ENCODE measurements at regions not wholly inside any gene's neighbourhood (a gene's known extent, or its start where the extent isn't known, plus 50 kb on each side); places are given as distances from the start of the nearest gene placed in this dataset.
A peak's percentile ranks its signal among the peaks of the same experiment; 100 is the strongest.

DNA sequence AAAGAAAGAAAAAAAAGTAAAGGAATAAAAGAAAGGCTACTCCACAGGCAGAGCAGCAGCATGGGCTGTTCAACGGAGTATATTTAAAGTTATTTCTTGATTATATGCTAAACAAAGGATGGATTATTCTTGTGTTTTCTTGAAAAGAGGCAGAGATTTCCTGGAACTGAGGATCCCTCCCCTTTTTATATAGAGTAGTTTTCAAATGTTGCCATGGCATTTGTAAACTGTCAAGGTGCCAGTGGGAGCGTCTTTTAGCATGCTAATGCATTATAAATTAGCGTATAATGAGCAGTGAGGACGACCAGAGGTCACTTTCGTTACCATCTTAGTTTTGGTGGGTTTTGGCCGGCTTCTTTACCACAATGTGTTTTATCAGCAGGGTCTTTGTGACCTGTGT is 383.0 kb downstream of the PCNX1 start:
- DNase-seq: no peak

DNA sequence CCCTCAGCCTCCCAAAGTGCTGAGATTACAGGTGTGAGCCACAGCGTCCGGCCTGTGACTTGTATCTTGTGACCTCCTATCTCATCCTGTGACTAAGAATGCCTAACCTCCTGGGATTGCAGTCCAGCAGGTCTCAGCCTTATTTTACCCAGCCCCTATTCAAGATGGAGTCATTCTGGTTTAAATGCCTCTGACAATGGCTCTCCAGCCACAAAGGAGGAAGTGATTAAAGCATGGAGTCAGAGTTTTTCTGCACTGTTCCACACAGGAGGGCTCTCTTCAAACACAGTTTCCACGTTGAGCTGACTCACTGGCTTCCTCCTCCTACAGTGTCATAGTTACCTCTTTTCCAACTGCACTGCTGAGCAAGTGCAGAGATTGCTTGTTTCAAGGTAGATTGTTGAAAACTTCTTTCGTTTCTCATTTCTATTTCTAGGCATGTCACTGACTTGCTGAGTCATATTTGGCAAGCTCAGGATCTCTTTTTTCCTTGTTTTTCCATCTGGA is 383.8 kb downstream of the PCNX1 start:
- DNase-seq: no peak

DNA sequence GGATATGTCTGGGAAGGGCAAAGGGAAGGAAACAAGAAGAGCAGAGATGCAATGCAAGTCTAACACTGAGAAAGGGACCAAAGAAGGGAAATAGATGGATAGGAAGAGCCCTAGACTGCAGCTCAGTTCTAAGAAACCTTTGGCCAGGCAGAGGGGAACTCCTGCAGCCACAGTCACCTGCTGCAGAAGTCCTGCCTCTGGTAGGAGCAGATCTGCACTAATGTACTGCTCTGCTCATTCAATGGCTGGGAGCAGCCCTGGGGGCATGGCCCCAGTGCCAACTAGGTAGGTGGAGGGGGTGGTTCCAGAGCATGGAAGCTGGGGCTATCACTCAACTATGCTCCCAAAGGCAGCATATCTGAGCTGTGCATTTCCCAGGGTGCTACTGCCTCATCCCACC is 388.9 kb downstream of the PCNX1 start:
- DNase-seq: no peak

DNA sequence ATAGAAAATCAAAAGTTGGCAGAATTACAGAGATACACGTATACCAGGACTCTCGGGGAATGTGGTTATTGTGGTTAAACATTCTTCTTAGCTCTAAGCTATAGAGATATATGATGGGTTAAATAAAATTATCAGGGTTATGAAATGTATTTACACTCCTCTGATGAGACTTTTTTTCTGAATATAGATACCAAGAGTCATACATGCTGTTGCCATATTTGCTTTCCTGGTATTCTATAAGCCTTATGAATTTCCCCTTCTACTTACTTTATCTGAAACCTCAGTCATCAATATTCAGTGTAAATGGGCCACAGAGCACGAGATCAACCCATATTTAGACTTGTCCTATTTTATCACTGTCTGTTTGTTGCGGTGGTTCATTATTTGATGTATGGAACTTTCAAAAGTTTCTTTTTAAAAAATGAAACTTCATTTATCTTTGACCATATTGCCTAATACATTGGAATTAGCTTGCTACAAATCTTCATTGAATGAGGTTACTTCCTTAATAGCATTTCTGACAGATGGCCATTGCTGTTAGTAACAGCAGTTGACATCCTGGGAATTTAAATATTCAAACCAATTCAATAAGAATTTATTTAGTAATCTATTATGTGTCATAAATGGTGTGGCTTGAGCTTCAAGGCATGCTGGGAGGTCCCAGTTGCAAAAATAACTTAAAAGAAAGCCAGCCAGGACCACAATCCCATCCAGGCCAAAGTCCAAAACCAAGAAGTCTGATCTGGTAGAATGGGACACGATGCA is 393.5 kb downstream of the PCNX1 start:
- DNase-seq: no peak

DNA sequence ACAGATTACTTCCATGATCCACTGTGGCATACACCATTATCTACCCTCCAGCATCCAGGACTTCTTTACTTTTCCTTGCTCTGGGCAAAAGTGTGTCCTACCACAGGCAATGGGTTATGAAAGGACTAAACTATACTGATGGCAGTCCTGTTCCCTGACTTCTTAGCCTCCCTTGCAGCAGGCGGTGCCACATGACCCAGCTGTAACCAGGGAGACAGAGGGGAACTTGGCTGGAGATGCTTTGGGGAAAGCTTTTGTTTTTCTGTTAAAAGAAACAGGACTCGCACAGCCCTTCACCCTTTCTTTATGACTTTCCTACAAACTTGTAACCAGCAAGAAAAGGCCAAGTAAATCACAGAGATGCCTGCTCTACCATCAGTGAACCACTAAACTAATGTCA is 394.4 kb downstream of the PCNX1 start:
- DNase-seq: no peak

DNA sequence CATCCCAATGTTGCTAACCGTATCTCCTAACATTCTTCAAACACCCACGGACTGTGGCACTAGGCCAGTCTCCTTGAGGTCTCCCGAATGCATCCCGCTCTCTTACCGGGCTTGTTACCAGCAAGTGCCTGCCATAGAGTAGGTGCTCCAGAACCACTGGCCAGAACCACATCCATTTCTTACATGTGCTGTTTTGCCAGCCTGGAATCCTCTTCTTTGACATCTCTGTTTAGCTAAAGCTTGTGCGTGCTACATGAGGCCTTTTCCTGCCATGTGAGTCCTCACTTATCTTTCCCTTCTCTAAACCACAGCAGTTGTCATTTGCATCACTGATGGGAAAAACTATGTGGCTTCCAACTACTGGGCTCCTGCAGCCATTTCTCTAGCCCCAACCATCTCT is 397.4 kb downstream of the PCNX1 start:
- no peak for DNase-seq

DNA sequence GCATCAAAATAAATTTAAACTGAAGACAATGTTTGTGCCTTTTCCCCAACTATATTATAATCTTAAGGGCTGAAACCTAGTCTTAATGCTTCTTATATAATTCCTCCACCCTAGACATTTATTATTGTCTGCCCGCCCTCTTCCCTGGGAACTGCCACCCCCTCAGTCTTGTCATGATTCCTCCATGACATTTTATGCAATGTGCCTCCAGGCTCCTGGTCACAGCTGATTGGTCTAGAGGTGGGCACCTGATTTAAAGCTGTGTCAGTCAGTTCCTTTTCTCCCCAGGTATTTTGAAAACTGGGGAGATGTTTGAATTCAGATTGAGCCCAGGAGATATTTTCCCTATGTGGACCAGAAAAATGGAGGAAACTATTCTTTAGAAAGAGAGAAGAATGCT is 401.4 kb downstream of the PCNX1 start:
- DNase-seq: no peak

DNA sequence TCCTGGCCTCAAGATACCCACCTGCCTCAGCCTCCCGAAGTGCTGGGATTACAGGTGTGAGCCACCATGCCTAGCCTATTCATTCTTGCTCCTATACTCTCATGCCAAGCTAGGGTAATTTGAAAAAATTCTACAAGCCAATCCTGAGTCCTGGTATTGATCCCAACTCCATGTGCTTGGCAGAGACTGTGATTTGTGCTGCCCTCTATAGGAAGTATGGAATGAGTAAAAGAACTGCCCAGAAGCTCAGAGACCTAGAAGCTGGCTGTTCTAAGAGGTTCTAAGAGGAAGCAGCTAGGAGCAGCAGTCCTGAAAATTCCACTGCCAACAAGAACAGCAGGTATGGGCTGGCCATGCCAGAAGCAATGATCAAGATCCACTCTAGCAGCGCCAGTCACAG is 402.5 kb downstream of the PCNX1 start:
- no peak for DNase-seq

DNA sequence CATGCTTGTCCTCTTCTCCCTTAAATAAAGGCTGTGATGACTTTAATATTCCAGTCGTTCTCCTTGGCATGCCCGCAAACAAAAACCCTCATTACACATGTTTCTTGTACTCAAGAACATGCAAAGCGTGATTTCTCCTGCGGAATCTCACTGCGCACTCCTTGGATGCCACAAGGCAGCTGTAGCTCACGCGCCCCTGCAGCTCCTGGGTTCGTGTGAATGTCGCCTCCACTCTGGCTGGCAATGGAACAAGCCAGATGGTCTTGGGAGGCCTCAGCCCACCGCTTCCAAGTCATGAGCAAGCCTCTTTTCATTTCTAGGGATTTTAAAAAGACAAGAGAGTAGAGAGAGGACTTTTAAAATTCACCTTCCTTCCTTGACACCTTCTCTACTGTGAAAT is 403.8 kb downstream of the PCNX1 start:
- DNase-seq: no peak

DNA sequence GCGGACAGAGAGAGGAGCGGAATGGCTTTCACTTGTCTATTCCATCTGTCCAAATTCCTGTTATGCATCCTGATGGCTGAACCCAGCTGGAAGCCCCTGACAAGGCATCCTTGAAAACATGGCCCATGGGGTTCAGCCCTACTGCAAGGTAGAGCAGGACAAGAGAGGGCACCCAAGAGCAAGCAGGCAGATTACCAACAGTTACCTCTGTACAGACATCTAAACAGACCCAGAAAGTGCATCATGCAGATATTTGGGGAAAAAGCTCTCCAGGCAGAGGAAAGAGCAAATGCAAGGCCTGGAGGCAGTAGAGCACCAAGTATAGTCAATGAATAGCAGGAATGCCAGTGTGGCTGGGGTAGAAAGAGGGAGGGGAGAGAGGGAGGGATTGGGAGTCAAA is 407.5 kb downstream of the PCNX1 start:
- no peak for DNase-seq

DNA sequence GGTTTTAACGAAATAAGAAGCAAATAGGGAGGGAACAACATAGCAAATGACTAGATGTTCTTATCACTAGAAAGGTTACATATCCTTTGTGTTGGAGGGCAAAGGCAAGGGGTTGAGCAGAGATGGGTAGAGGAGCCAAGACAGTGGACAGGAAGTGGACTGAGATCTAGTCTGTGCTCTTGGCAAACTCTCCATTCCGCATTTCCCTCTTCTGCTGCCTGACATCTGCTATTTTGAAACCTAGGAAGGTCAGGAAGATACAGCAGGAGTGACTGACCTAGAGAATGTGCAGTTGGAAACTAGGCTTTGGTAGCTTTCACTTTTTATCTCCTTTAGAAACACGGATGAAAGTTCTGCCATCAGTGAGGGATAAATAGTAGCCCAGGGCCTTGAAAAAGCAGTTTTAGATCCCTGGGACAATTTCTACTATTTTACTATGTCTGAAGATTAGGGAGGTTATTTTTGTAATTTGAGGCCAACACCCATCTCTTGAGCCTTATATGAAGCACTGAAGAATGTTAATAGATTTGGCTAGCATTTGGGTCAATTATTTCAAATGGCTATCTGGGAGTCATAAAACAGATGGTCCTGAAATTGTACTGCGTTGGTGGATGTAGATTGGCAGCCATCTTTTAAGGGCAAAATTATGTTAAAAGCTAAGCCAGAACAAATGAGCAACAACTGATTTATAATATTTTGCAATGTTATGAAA is 410.3 kb downstream of the PCNX1 start:
- no peak for DNase-seq

DNA sequence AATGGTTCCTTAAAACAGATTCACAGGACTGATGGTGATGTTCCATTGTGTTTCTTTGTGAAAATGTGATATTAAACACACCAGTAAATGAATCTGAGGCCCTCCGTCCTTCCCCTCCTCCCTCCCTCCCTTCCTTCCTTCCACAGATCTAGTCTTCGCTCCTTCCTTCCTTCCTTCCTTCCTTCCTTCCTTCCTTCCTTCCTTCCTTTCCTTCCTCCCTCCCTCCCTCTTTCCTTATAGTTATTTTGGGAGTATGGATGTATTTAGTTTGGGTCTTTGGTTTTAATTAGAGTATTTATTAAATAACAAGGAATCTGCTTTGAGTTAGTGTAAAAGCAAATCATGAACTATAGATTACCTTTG is 410.8 kb downstream of the PCNX1 start:
- no peak for DNase-seq

DNA sequence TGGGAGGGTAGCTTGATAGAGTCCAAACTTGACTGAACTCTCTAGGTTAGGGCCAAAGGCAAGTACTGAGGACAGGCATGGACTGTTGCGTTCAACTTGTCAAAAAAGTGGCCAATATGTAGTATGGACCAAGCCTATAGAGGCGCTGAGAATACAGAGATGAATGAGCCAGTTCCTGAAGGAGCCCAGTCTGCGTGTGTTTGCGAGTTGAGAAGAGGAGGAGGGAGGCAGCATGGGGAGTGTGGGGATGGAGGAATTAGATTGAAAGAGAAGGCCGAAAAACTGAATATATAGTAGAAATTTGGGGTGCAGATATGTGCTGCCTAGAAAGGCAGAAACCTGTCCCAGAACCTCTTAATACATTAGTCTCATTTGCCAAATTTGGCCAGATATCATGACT is 412.4 kb downstream of the PCNX1 start:
- peak; percentile 26 for DNase-seq

DNA sequence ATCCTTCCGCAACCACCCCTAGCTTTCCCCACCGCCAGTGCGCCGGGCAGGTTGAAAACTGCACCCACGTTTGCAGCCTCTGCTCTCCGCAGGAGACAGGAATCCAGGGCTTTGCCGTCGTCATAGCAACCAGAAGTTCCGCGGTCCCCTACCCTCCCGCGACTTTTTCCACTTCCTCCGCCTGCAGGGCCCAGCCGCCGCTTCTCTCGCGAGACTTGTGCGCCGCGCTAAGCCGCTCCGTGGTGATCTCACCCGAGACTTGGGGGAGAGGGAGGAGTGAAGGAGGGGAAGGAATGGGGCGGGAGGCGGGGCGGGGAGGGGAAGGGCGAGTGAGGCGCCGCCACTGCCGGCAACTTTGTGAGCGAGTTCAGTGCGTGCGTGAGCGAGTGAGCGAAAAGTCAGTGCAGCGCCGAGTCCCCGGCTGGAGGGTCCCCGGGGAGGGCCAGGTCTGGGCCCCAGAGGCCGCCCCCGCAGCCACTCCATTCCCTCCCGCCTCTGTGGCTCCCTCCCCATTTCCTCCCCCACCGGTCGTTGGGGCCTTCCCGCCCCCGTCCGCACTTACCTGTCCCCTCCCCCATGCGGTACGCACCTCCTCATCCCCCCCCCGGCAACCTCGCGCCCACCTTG is 413.0 kb downstream of the PCNX1 start, which contains the start of gene SIPA1L1:
TSS of gene SIPA1L1 (plus strand) at position 370 of the 627 bp plus-strand sequence.
- DNase-seq: peak; percentile 99

DNA sequence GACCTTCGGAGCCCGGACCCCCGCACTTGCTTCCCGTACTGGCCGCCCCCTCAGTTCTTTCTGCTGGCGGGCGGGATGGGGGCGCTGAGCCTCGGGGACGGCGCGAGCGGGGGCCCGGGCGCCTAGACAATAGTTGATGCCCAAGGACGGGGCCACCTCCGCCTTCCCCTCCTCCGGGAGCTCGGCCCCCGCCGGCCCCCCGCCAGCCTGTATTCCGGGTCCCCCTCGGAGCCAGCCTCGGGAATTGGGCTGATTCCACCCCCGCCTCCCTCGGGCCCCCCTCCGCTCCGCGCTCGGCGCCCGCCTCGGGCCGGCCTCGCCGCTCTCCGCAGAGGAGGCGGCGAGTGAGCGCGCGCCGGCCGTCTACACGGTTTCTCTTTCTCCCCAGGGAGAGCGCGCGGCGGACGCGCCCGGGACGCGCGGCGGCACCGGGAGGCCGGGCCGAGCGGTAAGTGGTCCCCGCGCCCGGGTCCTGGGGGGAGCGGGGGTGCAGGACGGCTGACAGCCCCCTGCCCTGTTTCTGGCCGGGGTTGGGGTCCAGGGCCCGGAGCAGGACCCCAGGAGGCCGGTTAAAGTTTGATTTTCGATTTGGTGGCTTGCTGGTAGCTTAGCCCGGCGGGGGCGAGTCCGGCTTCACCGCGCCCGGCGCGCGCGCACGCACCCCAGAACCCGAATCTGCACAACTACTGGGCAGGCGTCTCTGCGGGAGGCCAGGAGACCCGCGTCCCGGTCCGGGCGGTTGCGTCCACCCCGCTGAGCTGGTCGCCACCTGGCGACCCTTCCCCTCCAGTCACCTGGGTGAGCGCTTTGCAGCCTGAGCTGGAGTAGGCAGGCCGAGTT is 413.7 kb downstream of the PCNX1 start:
- peak; percentile 65 for DNase-seq

DNA sequence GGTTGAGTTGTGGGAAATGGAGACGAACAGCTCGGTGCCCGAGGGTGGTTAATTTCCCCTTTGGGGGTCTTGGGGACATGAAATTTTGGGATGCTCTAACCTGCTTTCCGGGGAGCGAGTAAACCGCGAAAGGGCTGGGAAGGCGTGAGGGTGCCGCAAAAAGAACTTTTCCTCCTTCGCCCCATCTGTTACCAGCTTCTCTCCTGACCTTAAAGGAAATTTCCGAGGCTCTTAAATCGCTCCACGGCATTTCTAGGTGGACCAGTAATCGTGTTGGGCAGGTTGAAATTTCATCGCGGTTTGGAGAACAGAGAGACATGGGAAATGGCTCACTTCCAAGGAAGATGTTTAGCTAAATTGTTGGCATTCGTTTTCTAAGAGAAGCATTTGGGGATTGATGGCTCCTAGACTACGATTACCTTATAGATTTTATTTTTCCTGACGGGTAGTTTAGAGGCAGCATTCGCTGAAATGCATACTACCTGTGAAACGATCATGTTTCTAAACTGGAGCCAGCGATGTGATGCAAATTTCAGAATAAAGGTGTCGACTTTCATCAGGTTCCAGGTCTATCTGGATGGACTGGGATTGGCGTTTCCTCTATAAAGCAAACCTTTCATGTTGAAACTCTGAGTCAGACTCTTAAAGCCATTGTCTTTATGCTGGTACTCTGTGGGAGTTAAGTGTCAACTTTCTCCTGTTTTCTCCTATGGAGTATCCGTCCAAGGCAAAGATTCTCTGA is 414.5 kb downstream of the PCNX1 start:
- peak; percentile 41 for DNase-seq

DNA sequence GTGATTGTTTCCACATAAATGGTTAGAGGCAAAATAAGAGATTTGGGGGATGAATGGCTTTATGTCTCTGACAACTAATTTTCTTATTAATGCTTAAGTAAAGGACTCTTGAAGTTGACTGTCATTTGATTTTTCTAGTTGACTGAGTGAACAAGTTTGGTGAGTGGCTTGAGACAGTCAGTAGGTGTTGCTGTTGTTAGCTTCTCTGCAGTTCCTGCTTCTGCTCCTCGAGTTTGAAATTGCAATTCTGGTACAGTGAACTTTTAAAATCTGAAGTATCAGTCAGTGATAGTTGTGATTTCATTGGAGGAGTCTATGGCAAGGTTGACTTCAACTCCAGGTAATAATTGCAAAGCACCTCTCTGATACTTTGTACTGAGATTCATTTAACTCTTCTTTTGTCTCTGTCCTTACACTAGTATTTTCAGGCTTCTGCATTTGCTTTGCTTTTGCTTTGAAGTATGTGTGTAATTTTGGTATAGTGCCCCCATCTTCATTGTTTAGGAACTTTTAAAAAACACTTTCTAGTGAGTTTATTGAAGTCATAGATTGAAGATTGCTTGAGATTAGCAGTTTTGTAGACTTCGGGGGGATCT is 415.5 kb downstream of the PCNX1 start:
- peak; percentile 7 for DNase-seq

DNA sequence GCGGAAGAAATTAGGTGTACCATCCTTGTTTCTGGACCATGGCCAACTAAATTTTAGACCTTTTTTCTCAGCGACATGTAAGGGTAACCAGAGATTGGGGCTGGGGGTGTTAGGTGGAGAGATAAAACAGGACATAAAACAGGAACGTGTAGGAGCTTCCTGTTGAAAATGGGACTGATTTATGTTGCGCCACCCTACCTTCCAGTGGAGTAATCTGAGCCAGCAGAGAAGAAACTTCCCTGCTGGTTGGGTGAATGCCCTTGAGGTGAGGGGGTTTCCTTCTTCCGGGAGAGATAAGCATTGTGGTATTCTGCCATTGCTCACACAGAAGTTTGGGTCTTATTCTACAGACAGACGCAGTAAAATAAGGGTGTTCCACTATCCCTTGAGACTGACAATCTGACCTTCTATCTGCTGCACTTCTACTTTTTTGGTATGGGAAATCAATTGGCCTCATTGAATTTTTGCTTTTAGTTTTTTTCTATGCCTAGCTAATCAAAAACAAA is 417.6 kb downstream of the PCNX1 start:
- no peak for DNase-seq

DNA sequence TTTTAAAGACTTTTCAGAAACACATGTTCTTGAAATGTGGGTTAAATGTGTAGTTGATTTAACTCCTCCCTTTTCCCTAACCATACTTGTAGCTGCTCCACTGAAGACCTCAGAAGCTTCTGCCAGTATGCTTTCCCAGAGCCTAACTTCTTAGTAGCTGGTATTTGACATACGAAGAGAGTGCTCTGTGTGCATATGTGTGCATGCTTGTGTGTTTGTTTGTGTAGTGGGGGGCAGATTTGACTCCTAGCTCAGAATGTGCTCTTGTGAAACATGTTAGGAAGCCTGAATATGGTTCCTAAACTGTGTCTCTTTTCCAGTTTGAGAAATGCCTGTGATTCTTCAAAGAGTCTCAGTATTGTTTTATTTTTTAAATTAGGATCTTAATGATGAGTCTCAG is 420.4 kb downstream of the PCNX1 start:
- no peak for DNase-seq

DNA sequence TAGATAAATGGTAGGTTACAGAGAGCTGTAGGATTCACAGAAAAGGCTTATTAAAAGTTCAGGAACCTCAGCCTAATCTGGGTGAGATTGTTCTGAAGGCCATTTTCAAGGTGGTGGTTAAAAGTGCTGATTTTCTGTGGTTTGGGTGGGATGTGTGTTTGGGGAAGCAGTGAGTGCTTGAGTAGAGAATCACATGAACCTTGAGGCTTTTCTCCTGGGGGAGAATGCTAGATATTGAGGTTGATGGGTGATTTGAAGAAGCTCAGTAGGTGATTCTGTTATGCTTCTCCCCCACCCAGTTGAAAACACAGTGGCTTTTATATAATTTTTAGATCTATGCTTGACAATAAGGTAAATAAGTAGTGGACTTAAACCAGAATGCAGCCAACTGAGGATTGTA is 420.9 kb downstream of the PCNX1 start:
- DNase-seq: no peak

DNA sequence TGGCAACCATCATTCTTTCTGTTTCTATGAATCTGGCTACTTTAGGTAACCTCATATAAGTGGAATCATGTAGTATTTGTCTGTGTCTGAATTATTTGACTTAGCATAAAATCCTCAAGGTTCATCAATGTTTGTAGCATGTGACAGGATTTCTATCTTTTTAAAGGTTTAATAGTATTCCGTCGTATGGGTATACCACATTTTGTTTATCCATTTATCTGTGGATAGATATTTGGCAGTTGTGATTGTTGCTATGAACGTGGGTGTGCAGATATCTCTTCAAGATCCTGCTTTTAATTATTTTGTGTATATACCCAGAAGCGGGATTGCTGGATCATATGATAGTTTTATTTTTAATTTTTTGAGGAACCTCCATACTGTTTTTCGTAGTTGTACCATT is 421.7 kb downstream of the PCNX1 start:
- DNase-seq: no peak

DNA sequence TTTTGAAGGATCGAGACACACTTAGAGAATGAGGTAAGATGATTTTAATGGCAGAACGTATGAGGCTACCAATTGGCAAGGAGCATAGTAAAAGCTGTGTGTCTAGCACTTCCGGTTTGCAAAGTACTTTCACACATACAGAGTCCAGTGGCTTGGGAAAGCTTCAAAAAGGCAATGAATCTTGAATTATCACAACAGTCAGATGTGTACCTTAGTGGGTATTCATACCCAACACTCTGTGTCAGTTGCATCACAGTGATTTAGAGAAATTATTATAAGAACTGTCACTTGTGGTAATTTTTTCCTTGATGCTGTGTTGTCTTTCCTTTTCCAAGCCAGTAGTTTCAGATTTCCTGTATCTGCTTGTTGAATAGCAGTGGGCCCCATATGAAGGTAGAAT is 424.1 kb downstream of the PCNX1 start:
- no peak for DNase-seq
